GM12864 (cell line): ENCODE measurements at regions not wholly inside any gene's neighbourhood (a gene's known extent, or its start where the extent isn't known, plus 50 kb on each side); places are given as distances from the start of the nearest gene placed in this dataset.

Source experiments
- DNase-seq: peaks from one replicate; pipeline ENCODE4 v3.0.0-alpha.2; 2011; ENCODE audit warnings: low read depth
- H3K4me3 ChIP-seq: 2 replicates; pipeline ENCODE4 v1.5.1; 2011; ENCODE audit warnings: mild to moderate bottlenecking, low read depth, low read length, control low read depth
- TF ChIP-seq, protein P1 (sequence below): IDR thresholded peaks from 2 replicates; pipeline ENCODE4 v1.5.1; 2011; ENCODE audit warnings: low read depth, mild to moderate bottlenecking, moderate library complexity, low read length, control low read depth, inconsistent platforms; ENCODE audit errors: missing control alignments

DNA sequence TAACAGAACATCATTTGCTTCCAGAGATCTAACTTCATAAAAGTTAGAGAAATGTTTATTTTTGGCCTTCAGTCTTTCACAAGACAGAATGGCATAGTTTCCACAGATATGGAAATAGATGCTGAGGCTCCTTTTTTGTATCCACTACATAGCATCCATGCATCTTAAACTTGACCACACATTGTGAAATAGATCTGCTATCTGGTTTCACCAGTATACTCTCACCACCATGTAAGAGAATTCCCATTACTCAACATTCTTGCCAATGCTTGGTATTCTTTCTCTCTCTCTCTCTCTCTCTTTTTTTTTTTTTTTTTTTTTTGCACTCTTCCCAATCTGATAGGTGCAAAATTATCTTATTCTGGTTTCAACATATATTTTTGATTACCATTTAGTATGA, 52.1 kb upstream of the PRMT6 start:
- TF ChIP-seq, protein P1, sequence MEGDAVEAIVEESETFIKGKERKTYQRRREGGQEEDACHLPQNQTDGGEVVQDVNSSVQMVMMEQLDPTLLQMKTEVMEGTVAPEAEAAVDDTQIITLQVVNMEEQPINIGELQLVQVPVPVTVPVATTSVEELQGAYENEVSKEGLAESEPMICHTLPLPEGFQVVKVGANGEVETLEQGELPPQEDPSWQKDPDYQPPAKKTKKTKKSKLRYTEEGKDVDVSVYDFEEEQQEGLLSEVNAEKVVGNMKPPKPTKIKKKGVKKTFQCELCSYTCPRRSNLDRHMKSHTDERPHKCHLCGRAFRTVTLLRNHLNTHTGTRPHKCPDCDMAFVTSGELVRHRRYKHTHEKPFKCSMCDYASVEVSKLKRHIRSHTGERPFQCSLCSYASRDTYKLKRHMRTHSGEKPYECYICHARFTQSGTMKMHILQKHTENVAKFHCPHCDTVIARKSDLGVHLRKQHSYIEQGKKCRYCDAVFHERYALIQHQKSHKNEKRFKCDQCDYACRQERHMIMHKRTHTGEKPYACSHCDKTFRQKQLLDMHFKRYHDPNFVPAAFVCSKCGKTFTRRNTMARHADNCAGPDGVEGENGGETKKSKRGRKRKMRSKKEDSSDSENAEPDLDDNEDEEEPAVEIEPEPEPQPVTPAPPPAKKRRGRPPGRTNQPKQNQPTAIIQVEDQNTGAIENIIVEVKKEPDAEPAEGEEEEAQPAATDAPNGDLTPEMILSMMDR, result no peak
- DNase-seq, result no peak
- H3K4me3 ChIP-seq, result no peak overlapping the region
